COLO829 (cell line): ENCODE measurements at regions not wholly inside any gene's neighbourhood (a gene's known extent, or its start where the extent isn't known, plus 50 kb on each side); places are given as distances from the start of the nearest gene placed in this dataset.

ENCODE experiments used
- DNase-seq: peaks from one replicate; pipeline ENCODE4 v3.0.0; 2012; ENCODE audit warnings: low spot score

GRCh38 chr7:42617071-42617765 is 294.7 kb downstream of the C7orf25 start:
- no peak for DNase-seq

- DNase-seq, result no peak
Observed at GRCh38 chr7:42614636-42615035, 297.2 kb downstream of the C7orf25 start.

- no peak for DNase-seq
Observed at GRCh38 chr7:42611961-42612360, 299.9 kb downstream of the C7orf25 start.

- no peak for DNase-seq
Observed at GRCh38 chr7:42611289-42611928, 300.5 kb downstream of the C7orf25 start.

GRCh38 chr7:42606193-42606905 is 305.5 kb downstream of the C7orf25 start:
- no peak for DNase-seq

GRCh38 chr7:42605406-42606192 is 306.3 kb downstream of the C7orf25 start:
- DNase-seq, result peak; percentile 48

GRCh38 chr7:42603496-42603895 is 308.4 kb downstream of the C7orf25 start:
- no peak for DNase-seq

GRCh38 chr7:42597300-42597699 is 314.6 kb downstream of the C7orf25 start:
- no peak for DNase-seq

- DNase-seq, result no peak
Observed at GRCh38 chr7:42596737-42597136, 315.1 kb downstream of the C7orf25 start.

GRCh38 chr7:42593860-42594259 is 318.0 kb downstream of the C7orf25 start:
- no peak for DNase-seq

GRCh38 chr7:42590771-42591310 is 321.0 kb downstream of the C7orf25 start:
- no peak for DNase-seq

GRCh38 chr7:42588876-42589275 is 323.0 kb downstream of the C7orf25 start:
- DNase-seq, result no peak

GRCh38 chr7:42587806-42588205 is 324.1 kb downstream of the C7orf25 start:
- no peak for DNase-seq

- DNase-seq, result no peak
Observed at GRCh38 chr7:42580061-42580460, 331.8 kb downstream of the C7orf25 start.

- no peak for DNase-seq
Observed at GRCh38 chr7:42575171-42575570, 336.7 kb downstream of the C7orf25 start.

- peak; percentile 31 for DNase-seq
Observed at GRCh38 chr7:42574685-42575084, 337.2 kb downstream of the C7orf25 start.

GRCh38 chr7:42573881-42574672 is 337.1 kb upstream of the GLI3 start:
- no peak for DNase-seq

- peak; percentile 52 for DNase-seq
Observed at GRCh38 chr7:42572561-42572960, 335.6 kb upstream of the GLI3 start.

GRCh38 chr7:42572056-42572455 is 335.0 kb upstream of the GLI3 start:
- peak; percentile 62 for DNase-seq

- no peak for DNase-seq
Observed at GRCh38 chr7:42570944-42571343, 333.9 kb upstream of the GLI3 start.

- no peak for DNase-seq
Observed at GRCh38 chr7:42567051-42567450, 330.0 kb upstream of the GLI3 start.
